HepG2 (cell line): ENCODE measurements at regions not wholly inside any gene's neighbourhood (a gene's known extent, or its start where the extent isn't known, plus 50 kb on each side); places are given as distances from the start of the nearest gene placed in this dataset.

Source experiments
- ATAC-seq: fragments of 200-7000 bp; cut with Tn5 transposase; 3 replicates; pipeline ENCODE4 v1.9.1; 2020; ENCODE audit warnings: mild to moderate bottlenecking, moderate library complexity
- BruUV-seq: library from RNA; stranded (reverse); fragments of 400-500 nt; replicated peaks from 2 replicates; lab custom pipeline; 2021; lab: Mats Ljungman, UMichigan
- CTCF ChIA-PET: fragments of 300-600 bp; formaldehyde crosslinking; extraction: SDS; loops from one replicate; lab custom pipeline; 2021; ENCODE audit warnings: low total read pairs, inconsistent platforms, low intra/inter-chr PET ratio; lab: Yijun Ruan, JAX
- POLR2A ChIA-PET: fragments of 350-600 bp; sonication (Branson Sonifier 250); formaldehyde crosslinking; loops from one replicate; lab custom pipeline; 2020; ENCODE audit warnings: antibody characterized with exemption, inconsistent platforms; lab: Yijun Ruan, JAX
- DNase-seq: peaks from one replicate; pipeline ENCODE4 v3.0.0-alpha.2; 2015; ENCODE audit warnings: low spot score
- FAIRE-seq: peaks from 3 replicates; lab custom pipeline; 2011; peaks lifted over from hg19 to GRCh38; lab: Jason Lieb, UNC
- H2AFZ ChIP-seq: one replicate; pipeline ENCODE4 v1.6.1; 2011; ENCODE audit warnings: low read length, inconsistent platforms
- H3K27ac ChIP-seq: fragments of 300-600 bp; 3 replicates; pipeline ENCODE4 v1.8.0; 2011; ENCODE audit warnings: mixed run types, mild to moderate bottlenecking, mixed read lengths, low read length, inconsistent platforms; ENCODE audit not compliant: insufficient read depth; ENCODE audit errors: extremely low read length
- H3K27me3 ChIP-seq, 2 experiments: fragments of 200-600 bp in 1 of 2; 2 replicates in 1 of 2; 3 replicates in 1 of 2; pipeline versions ENCODE4 v1.6.0 to v1.8.0; 2011; ENCODE audit warnings: low read length in 2 of 2, mild to moderate bottlenecking in 2 of 2, moderate library complexity in 2 of 2, inconsistent platforms in 1 of 2; ENCODE audit not compliant: insufficient read depth in 2 of 2, control insufficient read depth in 1 of 2
- H3K36me3 ChIP-seq, 2 experiments: fragments of 200-600 bp in 1 of 2; replicated peaks in 1 of 2; 2 replicates in 1 of 2; 3 replicates in 1 of 2; pipeline versions ENCODE4 v1.5.1 to v1.8.0; 2011; ENCODE audit warnings: low read length in 2 of 2, inconsistent platforms in 1 of 2; ENCODE audit not compliant: insufficient read depth in 2 of 2, control insufficient read depth in 1 of 2
- H3K4me1 ChIP-seq: 2 replicates; pipeline ENCODE4 v1.5.1; 2012; ENCODE audit warnings: low read length, inconsistent platforms; ENCODE audit not compliant: insufficient read depth
- H3K4me2 ChIP-seq: 2 replicates; pipeline ENCODE4 v1.6.0; 2011; ENCODE audit warnings: low read depth, low read length, inconsistent platforms
- H3K4me3 ChIP-seq, 3 experiments: fragments of 200-600 bp in 1 of 3; sonication (generic), shearing (Covaris generic) in 1 of 3; replicated peaks in 1 of 3; 2 replicates each; pipeline ENCODE4 v1.5.1; 2011 to 2016; ENCODE audit warnings: low read length in 3 of 3, inconsistent platforms in 2 of 3, low read depth in 2 of 3, mild to moderate bottlenecking in 2 of 3, control low read depth in 1 of 3, mixed read lengths in 1 of 3; ENCODE audit not compliant: insufficient read depth in 1 of 3
- H3K79me2 ChIP-seq: one replicate; pipeline ENCODE4 v1.6.1; 2011; ENCODE audit warnings: low read length, inconsistent platforms; ENCODE audit not compliant: insufficient read depth
- H3K9ac ChIP-seq: 2 replicates; pipeline ENCODE4 v1.6.0; 2011; ENCODE audit warnings: mild to moderate bottlenecking, low read depth, low read length, inconsistent platforms; ENCODE audit not compliant: insufficient read depth
- H3K9me3 ChIP-seq: 2 replicates; pipeline ENCODE4 v1.5.1; 2012; ENCODE audit warnings: mild to moderate bottlenecking, low read length
- H4K20me1 ChIP-seq: 2 replicates; pipeline ENCODE4 v1.6.0; 2011; ENCODE audit warnings: inconsistent platforms, mild to moderate bottlenecking, low read length, moderate library complexity; ENCODE audit not compliant: insufficient read depth
- IRF2 ChIP-seq: IDR thresholded peaks from 2 replicates; pipeline ENCODE4 v1.6.1; 2018; ENCODE audit warnings: missing genetic modification reagents, missing compliant biosample characterization
- JUND ChIP-seq: sonication (generic); formaldehyde crosslinking; IDR thresholded peaks from 2 replicates; pipeline ENCODE4 v1.8.0; 2022; ENCODE audit warnings: mild to moderate bottlenecking, missing genetic modification reagents
- MXI1 ChIP-seq: IDR thresholded peaks from 3 replicates; pipeline ENCODE4 v1.6.1; 2012; ENCODE audit warnings: low read depth, low read length, inconsistent platforms, borderline replicate concordance
- ZNF143 ChIP-seq: sonication (generic); formaldehyde crosslinking; IDR thresholded peaks from 2 replicates; pipeline ENCODE4 v1.4.0; 2020; ENCODE audit warnings: missing genetic modification reagents
- ZNF777 ChIP-seq: sonication (generic); formaldehyde crosslinking; IDR thresholded peaks from 2 replicates; pipeline ENCODE4 v1.4.0; 2020; ENCODE audit warnings: missing genetic modification reagents
- ZSCAN22 ChIP-seq: sonication (generic); formaldehyde crosslinking; IDR thresholded peaks from 2 replicates; pipeline ENCODE4 v1.4.0; 2020; ENCODE audit warnings: mild to moderate bottlenecking, missing genetic modification reagents
- ZSCAN30 ChIP-seq: sonication (generic); formaldehyde crosslinking; IDR thresholded peaks from 2 replicates; pipeline ENCODE4 v1.5.0; 2020; ENCODE audit warnings: mild to moderate bottlenecking, missing genetic modification reagents
- WGBS: methylation state at CpG from one replicate; pipeline ENCODE4 v1.1.6; 2017; ENCODE audit warnings: low lambda C conversion rate; 5-methylcytosine and 5-hydroxymethylcytosine counted together
- in situ Hi-C: cut with HindIII; loops from 2 replicates; pipeline ENCODE4 v1.10.0; 2017; ENCODE audit warnings: low pct_unique_long_range_greater_than_20kb; ENCODE audit not compliant: extremely low pct_ligation_motif_present
- intact Hi-C: fragments of 100-400 bp; cut with micrococcal nuclease; formaldehyde crosslinking; loops from one replicate; pipeline ENCODE4 v1.10.0; 2022; ENCODE audit not compliant: unreplicated experiment
- TF ChIP-seq, protein P1 (sequence below): sonication (generic); formaldehyde crosslinking; IDR thresholded peaks from 2 replicates; pipeline ENCODE4 v1.4.0; 2020; ENCODE audit warnings: missing genetic modification reagents
- TF ChIP-seq, protein P2 (sequence below): IDR thresholded peaks from 2 replicates; pipeline ENCODE4 v1.6.1; 2012; ENCODE audit warnings: low read depth, low read length, improper control_type of control experiment
- TF ChIP-seq, protein P3 (sequence below): sonication (generic); formaldehyde crosslinking; IDR thresholded peaks from 2 replicates; pipeline ENCODE4 v1.8.1; 2022; ENCODE audit warnings: low read depth, mild to moderate bottlenecking, missing genetic modification reagents

DNA sequence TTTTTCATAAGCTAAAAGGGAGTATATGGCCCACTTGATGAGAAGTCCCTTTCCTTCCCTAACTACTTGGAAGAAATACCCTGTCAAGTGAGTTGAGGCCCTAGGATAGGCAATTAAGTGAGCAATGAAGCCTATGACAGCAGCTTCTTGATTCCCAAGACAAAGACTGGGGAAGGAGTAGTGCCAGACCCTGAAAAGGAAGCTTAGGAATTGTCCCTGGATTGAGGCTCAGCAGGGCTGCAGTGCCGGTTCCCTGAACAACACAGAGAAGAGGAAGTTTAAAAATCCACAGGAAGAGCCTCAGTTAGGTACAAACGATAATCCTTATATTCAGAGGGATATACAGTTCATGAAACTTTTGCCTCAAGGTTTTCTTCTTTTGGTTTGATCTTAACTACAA is 61.8 kb upstream of the RAD23B start:
- Histone ChIP-seq H3K36me3 (no peaks in the 10 kb centered on the region), H3K4me3 (peak overlapping the region in 2 of 3 experiments; percentile 47 to 51; a peak in 2 of 6 replicates), H3K27ac (peak overlapping the region; percentile 54), H3K9ac (peak overlapping the region; percentile 36; the same call in 1 of the 2 replicates), H3K4me2 (peak overlapping the region; percentile 76), H3K27me3 (no peaks in the 10 kb centered on the region), H3K79me2 (no peaks in the 10 kb centered on the region), H4K20me1 (no peaks in the 10 kb centered on the region), H3K9me3 (no peaks in the 10 kb centered on the region), H2AFZ (no peak overlapping the region), H3K4me1 (peaks cover 35% of the 10 kb centered on the region)
- POLR2A ChIA-PET = no interaction called here
- no TSS peak for BruUV-seq
- 3% methylated on average over 2 of the region's 2 CpGs for WGBS
- TF ChIP-seq, protein P1, sequence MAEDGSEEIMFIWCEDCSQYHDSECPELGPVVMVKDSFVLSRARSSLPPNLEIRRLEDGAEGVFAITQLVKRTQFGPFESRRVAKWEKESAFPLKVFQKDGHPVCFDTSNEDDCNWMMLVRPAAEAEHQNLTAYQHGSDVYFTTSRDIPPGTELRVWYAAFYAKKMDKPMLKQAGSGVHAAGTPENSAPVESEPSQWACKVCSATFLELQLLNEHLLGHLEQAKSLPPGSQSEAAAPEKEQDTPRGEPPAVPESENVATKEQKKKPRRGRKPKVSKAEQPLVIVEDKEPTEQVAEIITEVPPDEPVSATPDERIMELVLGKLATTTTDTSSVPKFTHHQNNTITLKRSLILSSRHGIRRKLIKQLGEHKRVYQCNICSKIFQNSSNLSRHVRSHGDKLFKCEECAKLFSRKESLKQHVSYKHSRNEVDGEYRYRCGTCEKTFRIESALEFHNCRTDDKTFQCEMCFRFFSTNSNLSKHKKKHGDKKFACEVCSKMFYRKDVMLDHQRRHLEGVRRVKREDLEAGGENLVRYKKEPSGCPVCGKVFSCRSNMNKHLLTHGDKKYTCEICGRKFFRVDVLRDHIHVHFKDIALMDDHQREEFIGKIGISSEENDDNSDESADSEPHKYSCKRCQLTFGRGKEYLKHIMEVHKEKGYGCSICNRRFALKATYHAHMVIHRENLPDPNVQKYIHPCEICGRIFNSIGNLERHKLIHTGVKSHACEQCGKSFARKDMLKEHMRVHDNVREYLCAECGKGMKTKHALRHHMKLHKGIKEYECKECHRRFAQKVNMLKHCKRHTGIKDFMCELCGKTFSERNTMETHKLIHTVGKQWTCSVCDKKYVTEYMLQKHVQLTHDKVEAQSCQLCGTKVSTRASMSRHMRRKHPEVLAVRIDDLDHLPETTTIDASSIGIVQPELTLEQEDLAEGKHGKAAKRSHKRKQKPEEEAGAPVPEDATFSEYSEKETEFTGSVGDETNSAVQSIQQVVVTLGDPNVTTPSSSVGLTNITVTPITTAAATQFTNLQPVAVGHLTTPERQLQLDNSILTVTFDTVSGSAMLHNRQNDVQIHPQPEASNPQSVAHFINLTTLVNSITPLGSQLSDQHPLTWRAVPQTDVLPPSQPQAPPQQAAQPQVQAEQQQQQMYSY = 0 out of 2 replicates have a peak, but pooled peaks have one; percentile 7
- no peak for TF ChIP-seq JUND (CRISPR knock-in tag)
- no peak for DNase-seq
- intact Hi-C loops (no loop called here), in situ Hi-C loops (no loop called here)
- no peak for FAIRE-seq
- CTCF ChIA-PET = no interaction called here
- ATAC-seq = peak; percentile 17

DNA sequence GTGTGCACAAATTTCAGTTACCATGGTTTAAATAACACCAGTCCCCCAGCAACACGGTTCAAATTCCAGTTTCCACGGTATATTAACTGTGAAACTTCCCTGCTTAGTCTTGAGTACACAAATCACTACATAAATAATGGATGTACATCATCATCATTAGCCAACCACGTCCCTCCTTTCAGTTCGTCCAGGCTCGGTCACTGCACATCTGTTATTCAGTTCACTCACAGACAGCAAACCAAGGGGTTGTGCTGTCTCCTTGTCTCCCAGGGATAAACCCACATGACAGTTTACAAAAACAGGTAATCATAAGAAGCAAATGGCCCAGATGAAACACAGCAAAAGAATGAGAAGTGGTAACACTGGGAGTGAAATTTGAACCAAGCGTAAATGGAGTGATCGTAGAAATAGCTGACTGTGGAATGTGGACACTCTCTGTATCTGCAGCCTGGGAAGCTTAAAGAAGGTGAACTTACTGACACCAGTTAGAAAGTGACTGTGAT is 61.0 kb upstream of the RAD23B start:
- H4K20me1 ChIP-seq = no peaks in the 10 kb centered on the region
- peak overlapping the region; percentile 37; the same call in 1 of the 2 replicates for H3K9ac ChIP-seq
- peak overlapping the region; percentile 42 to 51 (median 47); a peak in 5 of 6 replicates for H3K4me3 ChIP-seq
- H3K9me3 ChIP-seq = no peaks in the 10 kb centered on the region
- intact Hi-C loops = loop anchor here (2.0 kb wide), 1 partner anchor 61 kb away; the partner anchor contains the start of gene RAD23B
- no peaks in the 10 kb centered on the region for H3K79me2 ChIP-seq
- peak overlapping the region; percentile 54 for H3K27ac ChIP-seq
- no peaks in the 10 kb centered on the region for H3K36me3 ChIP-seq
- ChIA-PET CTCF (no interaction called here), POLR2A (interaction anchor here (0.7 to 1.2 kb wide), 2 partner anchors 27 to 61 kb away, joined by 3 to 4 read pairs; partner anchors contain the start of gene RAD23B)
- H3K27me3 ChIP-seq = no peaks in the 10 kb centered on the region
- FAIRE-seq = peak; percentile 67
- peaks cover 31% of the 10 kb centered on the region for H3K4me1 ChIP-seq
- peak; percentile 97 for ATAC-seq
- peak overlapping the region; percentile 55 for H2AFZ ChIP-seq
- H3K4me2 ChIP-seq = peak overlapping the region; percentile 76
- in situ Hi-C loops = no loop called here
- peak; percentile 84 for DNase-seq
- no TSS peak for BruUV-seq
- WGBS = under 1% methylated on average over 7 of the region's 7 CpGs
- no peak for TF ChIP-seq ZSCAN22 (CRISPR knock-in tag)
- TF ChIP-seq ZNF777 (CRISPR knock-in tag) = no peak
- TF ChIP-seq, protein P2, sequence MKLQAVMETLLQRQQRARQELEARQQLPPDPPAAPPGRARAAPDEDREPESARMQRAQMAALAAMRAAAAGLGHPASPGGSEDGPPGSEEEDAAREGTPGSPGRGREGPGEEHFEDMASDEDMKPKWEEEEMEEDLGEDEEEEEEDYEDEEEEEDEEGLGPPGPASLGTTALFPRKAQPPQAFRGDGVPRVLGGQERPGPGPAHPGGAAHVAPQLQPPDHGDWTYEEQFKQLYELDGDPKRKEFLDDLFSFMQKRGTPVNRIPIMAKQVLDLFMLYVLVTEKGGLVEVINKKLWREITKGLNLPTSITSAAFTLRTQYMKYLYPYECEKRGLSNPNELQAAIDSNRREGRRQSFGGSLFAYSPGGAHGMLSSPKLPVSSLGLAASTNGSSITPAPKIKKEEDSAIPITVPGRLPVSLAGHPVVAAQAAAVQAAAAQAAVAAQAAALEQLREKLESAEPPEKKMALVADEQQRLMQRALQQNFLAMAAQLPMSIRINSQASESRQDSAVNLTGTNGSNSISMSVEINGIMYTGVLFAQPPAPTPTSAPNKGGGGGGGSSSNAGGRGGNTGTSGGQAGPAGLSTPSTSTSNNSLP = peak; percentile 67
- TF ChIP-seq, protein P3, sequence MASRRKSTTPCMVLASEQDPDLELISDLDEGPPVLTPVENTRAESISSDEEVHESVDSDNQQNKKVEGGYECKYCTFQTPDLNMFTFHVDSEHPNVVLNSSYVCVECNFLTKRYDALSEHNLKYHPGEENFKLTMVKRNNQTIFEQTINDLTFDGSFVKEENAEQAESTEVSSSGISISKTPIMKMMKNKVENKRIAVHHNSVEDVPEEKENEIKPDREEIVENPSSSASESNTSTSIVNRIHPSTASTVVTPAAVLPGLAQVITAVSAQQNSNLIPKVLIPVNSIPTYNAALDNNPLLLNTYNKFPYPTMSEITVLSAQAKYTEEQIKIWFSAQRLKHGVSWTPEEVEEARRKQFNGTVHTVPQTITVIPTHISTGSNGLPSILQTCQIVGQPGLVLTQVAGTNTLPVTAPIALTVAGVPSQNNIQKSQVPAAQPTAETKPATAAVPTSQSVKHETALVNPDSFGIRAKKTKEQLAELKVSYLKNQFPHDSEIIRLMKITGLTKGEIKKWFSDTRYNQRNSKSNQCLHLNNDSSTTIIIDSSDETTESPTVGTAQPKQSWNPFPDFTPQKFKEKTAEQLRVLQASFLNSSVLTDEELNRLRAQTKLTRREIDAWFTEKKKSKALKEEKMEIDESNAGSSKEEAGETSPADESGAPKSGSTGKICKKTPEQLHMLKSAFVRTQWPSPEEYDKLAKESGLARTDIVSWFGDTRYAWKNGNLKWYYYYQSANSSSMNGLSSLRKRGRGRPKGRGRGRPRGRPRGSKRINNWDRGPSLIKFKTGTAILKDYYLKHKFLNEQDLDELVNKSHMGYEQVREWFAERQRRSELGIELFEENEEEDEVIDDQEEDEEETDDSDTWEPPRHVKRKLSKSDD (CRISPR knock-in tag) = no peak
- no peak for TF ChIP-seq ZSCAN30 (CRISPR knock-in tag)
- TF ChIP-seq IRF2 = peak; percentile 69
- TF ChIP-seq MXI1 = peak; percentile 61; the same call in 1 of the 3 replicates
- no peak for TF ChIP-seq ZNF143 (CRISPR knock-in tag)
